HG02981 (cell line): ENCODE measurements at regions not wholly inside any gene's neighbourhood (a gene's known extent, or its start where the extent isn't known, plus 50 kb on each side); places are given as distances from the start of the nearest gene placed in this dataset.
A peak's percentile ranks its signal among the peaks of the same experiment; 100 is the strongest.
"Not testable (repeated sequence)": the region's sequence is repeated elsewhere in the genome, so short reads cannot be mapped to it uniquely, and the experiment has no call there.

Experiments
- ATAC-seq: cut with Tn5 transposase; IDR thresholded peaks from one replicate; pipeline ENCODE4 v1.9.1; 2021; ENCODE audit warnings: mild to moderate bottlenecking, moderate library complexity; ENCODE audit not compliant: unreplicated experiment

DNA sequence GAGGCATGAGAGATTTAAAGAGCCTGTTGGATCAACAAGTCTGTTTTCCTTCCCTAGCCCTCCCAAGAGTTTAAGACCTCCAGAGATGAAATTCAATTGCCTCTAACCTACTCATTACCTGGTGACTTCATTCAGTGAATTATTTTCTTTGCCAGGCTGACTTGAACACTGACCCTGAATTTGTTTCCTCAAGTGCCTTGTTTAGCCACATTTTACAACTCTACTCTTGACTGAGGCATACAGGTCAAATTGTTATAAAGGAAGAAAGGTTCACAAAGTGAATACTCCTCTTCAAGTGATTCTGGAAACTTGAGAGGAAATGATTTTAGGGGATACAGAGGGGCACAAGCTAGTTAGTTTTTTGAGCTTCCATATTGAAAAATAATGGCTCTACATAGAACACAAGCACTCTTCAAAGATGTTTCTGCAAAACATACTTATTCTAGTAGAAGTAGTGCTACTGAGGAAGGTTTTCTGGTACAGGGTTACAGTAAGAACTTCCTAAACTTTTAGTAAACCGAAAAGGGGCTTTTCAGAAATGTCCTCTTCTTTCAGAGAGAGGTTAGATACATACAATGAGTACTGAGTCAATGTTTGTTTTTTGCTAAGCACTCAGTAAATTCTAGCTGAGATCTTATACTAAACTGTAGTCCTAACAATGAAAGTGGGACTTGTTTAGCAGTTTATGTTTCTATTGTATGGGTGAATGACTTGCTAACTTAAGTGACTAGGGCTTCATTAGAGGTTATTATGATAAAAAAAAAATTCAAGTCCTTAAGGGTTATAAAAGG, 137.4 kb upstream of the SATB1 start:
- no peak for ATAC-seq

DNA sequence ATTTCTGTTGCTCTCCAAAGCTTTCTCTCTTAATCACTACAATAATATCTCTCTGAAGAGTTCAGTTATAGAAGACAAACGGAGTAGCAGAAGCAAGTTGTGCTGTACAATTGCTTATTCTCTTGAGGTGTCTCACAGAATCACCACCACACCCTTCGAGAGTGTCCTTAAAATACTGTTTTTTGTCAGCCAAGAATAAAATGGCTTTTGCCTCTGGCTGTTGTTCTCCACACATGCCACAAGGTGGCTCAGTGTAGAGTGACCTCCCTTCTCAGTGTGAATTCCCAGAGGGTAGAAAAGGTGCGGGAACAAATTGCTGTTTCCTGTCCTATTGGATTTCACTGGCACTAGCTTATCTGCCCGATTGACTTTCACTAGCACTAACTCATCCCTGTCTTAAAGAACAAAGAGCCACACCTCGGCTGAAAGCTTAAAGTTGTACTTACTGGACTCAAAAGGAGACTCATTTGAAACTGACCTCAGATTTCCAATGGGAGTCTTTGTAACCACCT, 134.2 kb upstream of the SATB1 start:
- peak; percentile 56 for ATAC-seq

DNA sequence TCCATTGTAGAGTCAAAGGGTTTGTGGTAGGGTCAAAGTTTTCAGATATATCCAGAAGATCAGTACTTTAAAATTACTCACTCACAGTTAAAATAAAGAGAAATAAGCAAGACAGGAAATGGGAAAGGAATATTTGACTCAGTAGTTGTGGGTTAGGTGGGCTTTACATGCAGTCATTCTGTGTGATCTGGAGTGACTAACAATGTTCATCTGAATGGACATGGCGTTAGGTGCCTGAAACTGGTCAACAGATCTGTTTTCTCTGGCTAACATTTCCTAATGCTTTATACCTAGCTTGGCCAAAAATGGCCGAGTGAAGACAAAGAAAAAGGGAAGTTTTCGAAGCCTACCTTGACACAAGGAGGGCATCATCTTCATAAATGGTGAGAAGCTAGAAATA, 133.4 kb upstream of the SATB1 start:
- no peak for ATAC-seq

DNA sequence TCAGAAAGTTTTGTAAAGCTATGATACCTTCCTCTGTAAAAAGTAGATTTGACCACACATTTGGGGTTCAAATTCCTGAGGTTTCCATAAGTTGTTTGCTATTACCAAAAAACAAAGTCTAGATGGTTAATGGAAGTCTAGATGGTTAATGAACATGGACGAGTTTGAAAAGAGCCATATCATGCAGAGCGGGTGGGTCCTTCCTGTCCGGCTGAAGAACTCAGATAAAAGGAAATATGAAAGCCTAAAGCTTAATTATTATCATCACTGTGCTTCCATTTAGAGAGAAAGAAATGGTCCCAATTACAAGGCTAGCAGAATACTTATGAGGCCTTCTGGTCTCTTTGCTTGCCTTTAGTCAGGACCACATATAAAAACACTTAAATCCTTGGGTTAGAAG, 132.1 kb upstream of the SATB1 start:
- ATAC-seq: no peak

DNA sequence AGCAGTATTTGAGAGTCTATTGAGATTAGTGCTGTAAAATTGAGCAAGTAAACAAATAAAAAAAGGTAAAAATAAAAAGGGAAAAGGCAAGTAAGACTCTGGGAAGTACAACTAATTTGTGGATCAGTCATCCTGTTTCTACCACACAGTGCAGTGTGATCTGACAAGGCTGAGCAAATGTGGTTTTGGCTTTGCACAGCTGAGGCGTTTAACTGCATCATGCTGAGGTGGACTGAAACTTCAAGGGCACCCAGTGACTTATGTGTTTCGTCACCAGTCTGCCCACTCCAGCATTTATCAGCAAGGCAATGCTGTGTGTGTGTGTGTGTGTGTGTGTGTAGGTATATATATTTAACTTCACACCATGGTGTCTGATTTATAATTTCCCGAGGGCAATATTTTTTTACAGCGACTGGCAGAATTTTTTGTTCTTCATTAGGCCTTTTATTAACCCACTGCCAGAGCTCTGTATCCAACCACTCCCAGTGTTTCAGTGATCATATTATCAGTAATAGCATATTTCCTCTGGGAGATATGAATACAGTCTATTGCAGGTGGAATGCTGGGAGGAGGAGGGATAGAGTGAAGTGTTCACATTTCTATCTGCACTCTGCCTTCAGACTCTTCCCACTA, 131.5 kb upstream of the SATB1 start:
- ATAC-seq: peak; percentile 86

DNA sequence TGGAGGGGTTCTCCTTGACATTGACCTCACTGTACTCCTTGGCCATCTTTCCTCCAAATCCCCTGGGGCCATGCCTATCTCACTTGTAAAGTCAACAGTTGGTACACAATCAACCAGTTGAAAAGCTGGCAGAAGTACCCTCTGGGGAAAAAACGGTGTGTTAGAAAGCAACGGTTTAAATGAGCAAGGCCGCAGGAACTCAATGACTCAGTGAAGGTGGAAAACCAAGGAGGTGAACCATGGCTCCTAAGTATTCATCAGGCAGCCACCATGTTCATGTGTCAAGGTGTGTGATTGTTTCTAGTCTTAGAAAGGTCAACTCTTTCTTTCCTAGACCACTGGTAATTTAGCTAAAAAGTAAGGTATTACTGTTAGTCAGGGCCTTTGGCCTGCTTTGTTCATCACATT, 130.9 kb upstream of the SATB1 start:
- peak; percentile 20 for ATAC-seq

DNA sequence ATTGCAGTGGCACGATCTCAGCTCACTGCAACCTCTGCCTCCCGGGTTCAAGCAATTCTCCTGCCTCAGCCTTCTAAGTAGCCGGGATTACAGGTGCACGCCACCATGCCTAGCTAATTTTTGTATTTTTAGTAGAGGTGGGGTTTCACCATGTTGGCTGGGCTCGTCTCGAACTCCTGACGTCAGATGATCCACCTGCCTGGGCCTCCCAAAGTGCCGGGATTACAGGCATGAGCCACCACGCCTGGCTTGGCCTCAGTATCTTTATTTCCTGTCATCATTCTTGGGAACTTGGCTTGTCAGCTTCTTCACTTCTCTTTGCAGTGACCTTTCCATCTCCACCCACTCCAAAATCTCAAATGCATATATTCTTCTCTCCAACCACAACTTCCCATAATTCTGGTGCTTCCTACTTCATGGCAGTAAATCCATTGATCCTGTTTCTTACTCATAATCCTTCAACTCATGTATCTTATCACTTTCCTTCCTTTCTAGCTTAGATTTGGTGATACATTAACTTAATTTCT, 127.5 kb upstream of the SATB1 start:
- not testable (repeated sequence) for ATAC-seq

DNA sequence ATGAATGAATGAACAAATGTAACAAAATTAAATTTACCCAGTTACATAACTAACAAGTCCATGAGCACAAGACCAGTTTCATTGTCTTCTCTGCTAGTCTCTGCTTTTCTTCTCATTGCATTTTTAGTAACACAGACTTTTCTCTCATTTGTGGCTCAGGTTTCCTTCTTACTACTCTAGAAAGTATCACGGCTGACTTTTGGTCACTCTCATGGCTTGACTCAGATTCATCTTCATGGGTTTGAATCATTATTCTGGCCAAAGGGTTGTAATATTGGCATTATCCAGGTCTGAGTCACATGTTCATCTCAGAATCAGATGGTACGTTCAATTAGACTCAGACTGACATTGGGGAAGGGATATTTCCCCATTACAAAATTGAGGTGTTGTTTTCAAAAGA, 121.5 kb upstream of the SATB1 start:
- ATAC-seq: peak; percentile 48

DNA sequence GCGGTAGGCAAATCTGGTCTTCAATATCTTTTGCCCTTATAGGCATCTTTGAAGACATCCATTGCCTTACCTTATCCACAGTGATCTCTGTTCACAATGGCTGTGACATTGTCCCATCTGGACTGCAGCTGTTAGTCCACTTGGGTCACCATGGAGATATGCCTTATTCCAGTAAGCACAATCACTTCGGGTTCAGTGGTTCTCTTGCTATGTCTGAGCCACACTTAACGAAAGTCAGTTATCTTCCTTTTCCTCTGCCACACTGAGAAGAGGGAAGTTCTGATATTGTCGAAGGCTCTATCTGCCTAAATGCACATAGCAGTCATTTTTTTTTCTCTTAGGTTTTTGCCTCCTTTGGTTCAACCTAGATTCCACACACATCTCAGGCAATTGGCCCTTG, 119.0 kb upstream of the SATB1 start:
- no peak for ATAC-seq

DNA sequence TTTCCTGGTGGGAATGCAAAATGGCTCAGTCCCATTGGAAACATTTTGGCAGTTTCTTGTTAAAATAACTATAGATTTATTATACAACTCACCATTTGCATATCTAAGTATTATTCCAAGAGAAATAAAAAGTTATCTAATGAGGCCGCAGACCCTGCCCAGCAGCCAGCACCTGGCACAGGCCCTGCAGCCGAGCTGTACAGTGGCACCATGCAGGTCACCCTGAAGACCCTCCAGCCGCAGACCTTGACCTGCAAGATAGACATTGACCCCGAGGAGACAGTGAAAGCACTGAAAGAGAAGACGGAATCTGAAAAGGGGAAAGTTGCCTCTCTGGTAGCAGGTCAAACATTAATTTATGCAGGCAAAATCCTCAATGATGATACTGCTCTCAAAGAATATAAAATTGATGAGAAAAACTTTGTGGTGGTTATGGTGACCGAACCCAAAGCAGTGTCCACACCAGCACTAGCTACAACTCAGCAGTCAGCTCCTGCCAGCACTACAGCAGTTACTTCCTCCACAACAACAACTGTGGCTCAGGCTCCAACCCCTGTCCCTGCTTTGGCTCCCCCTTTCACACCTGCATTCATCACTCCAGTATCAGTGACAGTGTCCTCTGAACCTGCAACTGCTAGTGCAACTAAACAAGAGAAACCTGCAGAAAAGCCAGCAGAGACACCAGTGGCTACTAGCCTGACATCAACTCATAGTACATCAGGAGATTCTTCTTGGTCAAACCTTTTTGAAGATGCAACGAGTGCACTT, 113.5 kb upstream of the SATB1 start:
- no peak for ATAC-seq

DNA sequence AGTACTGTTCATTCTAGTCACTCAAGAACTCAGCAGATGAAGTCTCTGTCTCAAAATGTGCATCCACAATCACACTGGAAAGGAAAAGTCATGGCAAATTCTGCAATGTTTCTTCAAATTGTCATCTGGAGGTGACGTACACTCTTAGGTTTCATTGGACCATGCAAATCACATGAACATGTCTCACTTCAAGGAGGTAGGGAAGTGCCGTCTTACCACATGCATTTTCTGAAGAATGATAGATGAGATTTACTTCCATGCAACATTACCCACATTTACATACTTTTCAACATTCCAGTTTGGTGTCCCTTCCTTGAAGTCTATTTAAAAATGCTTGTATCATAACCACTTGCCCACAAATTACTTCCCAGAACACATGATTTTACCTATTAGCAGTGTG, 107.9 kb upstream of the SATB1 start:
- no peak for ATAC-seq

DNA sequence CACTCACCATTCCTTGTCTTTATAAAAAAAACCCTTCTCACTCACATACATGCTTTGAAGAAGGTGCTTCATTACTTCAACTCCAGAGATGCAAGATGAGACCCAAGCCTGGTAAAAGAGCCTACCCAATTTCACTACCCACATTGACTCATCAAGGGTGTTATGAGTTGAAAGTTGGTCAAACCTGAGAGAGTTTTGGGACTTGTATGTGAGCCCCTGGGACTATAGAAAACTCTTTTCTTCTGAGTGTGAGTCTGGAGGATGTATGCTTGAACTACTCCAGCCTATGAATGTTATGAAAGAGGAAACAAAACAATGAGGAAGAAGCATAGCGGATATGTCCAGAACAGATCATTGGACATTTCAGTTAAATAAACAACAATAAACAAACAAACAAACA, 106.5 kb upstream of the SATB1 start:
- ATAC-seq: peak; percentile 98

DNA sequence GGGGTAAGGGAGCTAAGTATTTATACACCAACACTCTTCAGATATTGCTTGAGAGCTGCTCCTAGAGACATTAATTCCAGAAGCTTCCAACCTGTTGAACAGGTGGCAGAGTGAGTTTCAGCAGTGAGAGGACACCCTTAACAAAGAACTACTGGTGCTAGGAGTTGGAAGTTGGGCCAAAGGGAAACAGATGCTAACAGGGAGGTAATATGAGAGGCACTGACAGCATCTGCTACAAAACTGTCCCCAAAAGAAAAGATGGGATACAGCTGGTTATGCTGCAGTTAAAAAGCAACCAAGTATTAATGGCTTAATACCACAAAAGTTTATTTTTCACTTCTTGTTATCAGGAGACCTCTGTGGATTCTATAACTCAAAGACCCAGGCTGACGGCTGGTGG, 104.5 kb upstream of the SATB1 start:
- no peak for ATAC-seq

DNA sequence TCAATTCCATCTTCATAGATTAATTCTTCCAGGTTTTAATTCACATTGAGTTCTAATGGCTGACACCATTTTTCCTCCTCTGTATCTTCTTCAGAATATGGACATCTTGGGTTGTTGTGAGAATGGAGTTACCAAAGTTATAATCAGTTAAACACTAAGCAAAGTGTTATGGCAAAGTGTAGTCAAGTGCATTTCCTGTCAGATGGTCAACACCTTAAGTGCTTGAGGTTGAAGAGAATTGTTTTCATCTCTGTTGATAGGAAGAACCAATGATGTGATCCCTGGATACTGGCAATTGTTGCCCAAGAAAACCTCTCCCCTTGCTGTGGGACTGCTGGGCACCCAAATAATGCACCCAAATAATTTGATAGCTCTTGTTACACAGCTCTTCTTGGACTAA, 102.6 kb upstream of the SATB1 start:
- ATAC-seq: no peak

DNA sequence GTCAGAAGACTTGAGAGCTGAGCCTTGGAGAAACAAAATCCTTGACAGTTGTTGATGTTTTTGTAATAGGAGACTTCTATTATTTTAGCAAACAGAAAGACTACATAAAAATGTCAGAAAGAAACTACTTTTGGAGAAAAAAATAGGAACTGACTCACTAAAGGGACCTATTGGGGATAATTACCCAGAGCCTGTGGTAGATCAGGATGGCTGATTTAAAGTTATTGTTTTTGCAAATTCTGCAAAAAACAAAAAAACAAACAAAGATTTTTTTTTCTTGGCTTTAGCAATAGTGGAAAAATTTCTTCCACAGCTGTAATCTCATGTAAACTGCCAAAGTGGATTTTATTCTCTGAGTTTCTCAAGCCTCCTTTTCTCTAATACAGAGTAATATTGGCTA, 101.5 kb upstream of the SATB1 start:
- ATAC-seq: no peak

DNA sequence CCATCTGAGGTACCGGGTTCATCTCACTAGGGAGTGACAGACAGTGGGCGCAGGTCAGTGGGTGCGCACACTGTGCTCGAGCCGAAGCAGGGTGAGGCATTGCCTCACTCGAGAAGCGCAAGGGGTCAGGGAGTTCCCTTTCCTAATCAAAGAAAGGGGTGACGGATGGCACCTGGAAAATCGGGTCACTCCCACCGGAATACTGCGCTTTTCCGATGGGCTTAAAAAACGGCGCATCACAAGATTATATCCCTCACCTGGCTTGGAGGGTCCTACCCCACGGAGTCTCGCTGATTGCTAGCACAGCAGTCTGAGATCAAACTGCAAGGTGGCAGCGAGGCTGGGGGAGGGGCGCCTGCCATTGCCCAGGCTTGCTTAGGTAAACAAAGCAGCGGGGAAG, 91.0 kb upstream of the SATB1 start:
- not testable (repeated sequence) for ATAC-seq

DNA sequence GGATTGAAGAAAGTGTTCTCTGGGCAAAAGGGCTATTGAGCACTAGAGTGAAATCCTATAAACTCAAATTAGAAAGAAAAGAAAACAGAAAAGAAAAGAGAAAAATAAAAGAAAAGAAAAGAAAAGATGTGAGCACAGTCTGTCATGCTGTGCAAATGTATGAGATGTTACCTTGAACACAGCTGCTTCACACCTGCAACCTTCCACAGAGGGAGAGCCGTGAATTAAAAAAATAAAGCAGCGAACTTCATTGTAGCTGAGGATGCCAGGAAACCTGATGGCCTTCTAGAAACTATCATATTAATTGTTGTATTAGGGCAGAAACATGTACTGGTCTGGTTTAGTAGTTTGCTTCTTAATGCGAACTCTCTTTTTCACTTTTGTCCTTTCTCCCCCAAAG, 88.0 kb upstream of the SATB1 start:
- no peak for ATAC-seq

DNA sequence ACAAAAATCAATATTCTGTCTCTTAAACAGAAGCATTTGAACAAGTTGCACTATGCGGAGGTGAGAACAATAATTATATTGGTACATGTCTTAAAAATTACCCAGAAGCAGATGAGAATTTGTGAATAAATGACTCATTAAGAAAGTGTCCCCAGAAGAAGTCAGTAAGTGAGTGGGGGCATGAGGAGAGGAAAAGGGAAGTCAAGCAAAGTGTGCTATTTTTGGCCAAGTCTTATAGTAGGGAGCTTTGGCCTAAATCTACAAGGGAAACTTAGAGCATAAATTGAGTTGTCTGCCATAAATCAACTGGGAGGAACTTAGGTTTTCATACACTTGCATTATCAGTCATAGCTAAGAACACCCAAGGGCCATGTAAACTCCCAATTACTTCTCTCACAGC, 86.9 kb upstream of the SATB1 start:
- ATAC-seq: no peak

DNA sequence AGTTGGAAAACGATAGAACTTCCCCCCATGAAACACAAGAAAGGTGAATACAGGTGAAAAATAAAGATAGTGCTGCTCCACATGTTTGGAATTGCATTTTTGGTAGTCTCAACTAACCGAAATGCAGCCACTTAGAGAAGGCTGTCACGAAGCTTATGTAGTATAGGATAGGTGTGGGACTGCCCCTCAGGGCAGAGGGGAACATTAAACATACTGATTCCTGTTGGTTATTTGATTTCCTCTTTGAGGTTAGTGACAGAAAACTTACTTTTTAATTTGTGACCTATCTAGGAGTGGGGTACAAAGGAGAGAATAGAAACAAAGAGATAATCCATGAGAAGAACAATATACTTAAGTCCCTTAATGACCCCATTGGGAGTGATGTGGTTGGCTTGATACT, 85.8 kb upstream of the SATB1 start:
- ATAC-seq: no peak

DNA sequence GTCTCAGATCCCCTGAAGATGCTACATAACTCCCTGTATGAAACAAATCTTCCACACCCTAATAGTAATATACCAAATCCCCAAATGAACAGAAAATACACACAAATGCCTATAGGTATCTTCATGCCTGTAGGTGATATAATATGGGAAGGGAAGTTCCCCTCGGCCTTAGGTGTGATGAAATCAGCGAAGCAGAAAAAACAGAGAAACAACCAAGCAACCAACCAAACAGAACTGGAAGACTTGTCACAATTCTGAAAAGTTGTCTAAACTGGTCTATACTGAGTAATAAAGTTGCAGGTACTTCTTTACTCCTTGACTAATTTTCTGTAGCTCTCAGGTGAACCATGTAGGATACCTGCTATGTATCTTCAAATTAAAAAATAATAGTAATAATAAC, 82.2 kb upstream of the SATB1 start:
- ATAC-seq: no peak

DNA sequence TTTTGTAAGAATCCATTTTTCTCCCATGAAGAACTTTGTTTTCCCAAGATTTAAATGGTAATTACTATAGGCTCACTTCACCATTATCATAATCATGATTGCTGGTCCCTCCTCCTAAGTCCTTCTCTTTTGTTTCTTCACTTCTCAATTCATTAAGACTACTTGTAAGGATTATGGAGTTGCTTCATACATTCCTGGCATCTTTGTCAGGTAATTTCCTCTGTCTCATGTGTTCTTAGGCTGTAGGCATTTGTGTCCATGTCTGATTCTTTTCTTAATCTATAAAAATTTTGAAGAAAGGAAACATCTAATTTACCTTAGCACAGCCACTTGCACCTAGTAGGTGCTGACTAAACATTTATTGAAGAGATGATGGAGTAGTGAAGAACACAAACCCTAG, 79.9 kb upstream of the SATB1 start:
- ATAC-seq: no peak
